ENCODE measurements at regions not wholly inside any gene's neighbourhood (a gene's known extent, or its start where the extent isn't known, plus 50 kb on each side); places are given as distances from the start of the nearest gene placed in this dataset.
"Not testable (repeated sequence)": the region's sequence is repeated elsewhere in the genome, so short reads cannot be mapped to it uniquely, and the experiment has no call there.

DNA sequence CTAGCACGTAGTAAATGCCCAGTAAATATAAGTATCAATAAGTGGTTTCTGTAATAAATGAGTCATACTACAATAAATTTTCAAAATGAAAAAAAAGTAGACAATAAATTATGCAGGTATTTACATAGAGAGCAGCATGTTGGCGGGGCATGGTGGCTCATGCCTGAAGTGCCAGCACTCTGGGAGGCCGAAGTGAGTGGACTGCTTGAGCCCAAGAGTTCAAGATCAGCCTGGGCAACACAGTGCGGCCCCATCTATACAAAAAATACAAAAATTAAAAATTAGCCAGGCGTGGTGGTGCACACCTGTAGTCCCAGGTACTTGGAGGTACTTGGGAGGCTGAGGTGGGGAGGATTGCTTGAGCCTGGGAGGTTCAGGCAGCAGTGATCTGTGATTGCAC lies 509.3 kb upstream of the KLF6 start:
- no peak overlapping the region for H3K27ac ChIP-seq (ENCODE audit: low read length)
- peaks cover 3% of the 10 kb centered on the region; the same call in 1 of the 2 replicates for H3K4me1 ChIP-seq (ENCODE audit: insufficient read depth, low read length)
- no peaks in the 10 kb centered on the region for H3K9me3 ChIP-seq (ENCODE audit: insufficient read depth, low read depth, low read length)
- no peaks in the 10 kb centered on the region for H3K27me3 ChIP-seq (ENCODE audit: insufficient read depth, low read length)
- H3K36me3 ChIP-seq (ENCODE audit: insufficient read depth, low read depth, low read length), result no peaks in the 10 kb centered on the region
- H3K9ac ChIP-seq (ENCODE audit: low read depth, low read length), result no peak overlapping the region
- H3K4me3 ChIP-seq (ENCODE audit: low read length), result no peak overlapping the region

DNA sequence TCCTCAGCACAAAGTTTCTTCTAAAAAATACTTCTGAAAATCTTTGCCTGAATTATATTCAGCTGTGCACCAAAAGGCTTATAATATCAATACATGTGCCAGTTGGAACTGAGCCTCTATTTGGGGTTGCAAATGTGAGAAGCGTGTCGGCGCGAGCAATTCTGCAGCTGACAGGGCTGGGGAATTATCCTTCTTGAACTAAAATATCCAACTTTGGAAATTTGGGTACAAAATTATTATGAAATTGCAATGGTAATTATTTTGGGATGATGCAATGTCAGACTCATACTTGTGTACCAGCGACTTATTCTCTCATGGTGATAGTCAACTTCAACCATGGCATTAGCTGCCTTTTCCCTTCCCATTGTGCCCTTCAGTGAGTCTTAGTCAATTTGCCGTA lies 507.0 kb upstream of the KLF6 start:
- Histone ChIP-seq H3K4me1 (ENCODE audit: insufficient read depth, low read length) (peaks cover 3% of the 10 kb centered on the region; the same call in 1 of the 2 replicates), H3K9ac (ENCODE audit: low read depth, low read length) (no peak overlapping the region), H3K9me3 (ENCODE audit: insufficient read depth, low read depth, low read length) (no peaks in the 10 kb centered on the region), H3K27ac (ENCODE audit: low read length) (no peak overlapping the region), H3K4me3 (ENCODE audit: low read length) (no peak overlapping the region), H3K27me3 (ENCODE audit: insufficient read depth, low read length) (no peaks in the 10 kb centered on the region), H3K36me3 (ENCODE audit: insufficient read depth, low read depth, low read length) (no peaks in the 10 kb centered on the region)

DNA sequence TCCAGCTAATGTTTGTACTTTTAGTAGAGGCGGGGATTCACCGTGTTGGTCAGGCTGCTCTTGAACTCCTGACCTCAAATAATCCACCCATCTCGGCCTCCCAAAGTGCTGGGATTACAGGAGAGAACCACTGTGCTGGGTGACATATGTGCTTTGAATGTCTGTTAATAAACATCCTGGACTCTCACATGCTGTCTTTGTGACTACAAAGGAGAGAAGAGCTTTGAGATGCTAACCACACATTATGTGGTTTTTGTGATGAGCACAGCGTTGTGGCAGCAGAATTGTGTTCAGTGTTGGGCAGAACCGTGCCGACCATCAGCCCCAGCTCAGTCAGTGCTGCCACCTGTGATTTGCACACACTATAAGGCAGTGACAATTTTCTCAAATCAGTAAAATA lies 500.1 kb upstream of the KLF6 start:
- Histone ChIP-seq H3K36me3 (ENCODE audit: insufficient read depth, low read depth, low read length) (no peaks in the 10 kb centered on the region), H3K27me3 (ENCODE audit: insufficient read depth, low read length) (no peaks in the 10 kb centered on the region), H3K4me3 (ENCODE audit: low read length) (no peak overlapping the region), H3K9me3 (ENCODE audit: insufficient read depth, low read depth, low read length) (no peaks in the 10 kb centered on the region), H3K27ac (ENCODE audit: low read length) (no peak overlapping the region), H3K4me1 (ENCODE audit: insufficient read depth, low read length) (peaks cover 6% of the 10 kb centered on the region; the same call in 1 of the 2 replicates), H3K9ac (ENCODE audit: low read depth, low read length) (no peak overlapping the region)

DNA sequence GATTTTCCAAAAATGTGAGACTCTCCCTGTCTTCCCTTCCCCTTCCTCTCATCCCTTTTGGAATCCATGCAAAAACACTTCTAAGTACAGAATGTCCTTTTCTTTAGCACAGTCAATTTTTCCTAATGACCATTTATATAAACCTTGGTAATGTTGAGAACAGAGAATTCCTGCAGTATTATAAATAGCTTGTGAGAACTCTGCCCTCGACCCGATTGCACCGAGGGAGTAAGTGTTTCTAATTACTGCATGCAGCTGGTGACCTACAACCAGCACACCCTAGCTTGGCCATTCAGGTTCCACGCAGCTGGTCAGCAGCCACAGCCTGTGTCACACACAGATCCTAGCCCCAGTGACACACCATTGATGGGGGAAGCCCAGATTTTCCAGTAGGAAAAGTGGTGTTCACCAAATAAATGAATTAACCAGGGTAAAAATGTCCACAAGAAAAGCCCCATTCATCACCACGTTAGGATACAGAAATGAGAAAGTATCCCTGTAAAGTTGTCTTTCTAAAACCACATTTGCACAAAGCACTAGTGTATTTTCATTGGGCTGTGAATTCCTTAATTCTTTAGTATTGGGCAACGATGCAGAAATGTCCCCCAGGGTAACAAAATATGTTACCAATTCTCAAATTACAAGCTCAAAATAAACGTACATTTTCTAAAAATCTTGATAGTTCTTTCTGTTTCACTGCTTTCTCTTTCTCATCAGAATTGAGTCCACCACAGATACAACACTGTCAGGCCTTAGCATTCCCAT lies 499.0 kb upstream of the KLF6 start:
- peaks cover 3% of the 10 kb centered on the region; the same call in 1 of the 2 replicates for H3K4me1 ChIP-seq (ENCODE audit: insufficient read depth, low read length)
- no peak overlapping the region for H3K4me3 ChIP-seq (ENCODE audit: low read length)
- no peak overlapping the region for H3K9ac ChIP-seq (ENCODE audit: low read depth, low read length)
- H3K27ac ChIP-seq (ENCODE audit: low read length), result no peak overlapping the region
- H3K36me3 ChIP-seq (ENCODE audit: insufficient read depth, low read depth, low read length), result no peaks in the 10 kb centered on the region
- H3K9me3 ChIP-seq (ENCODE audit: insufficient read depth, low read depth, low read length), result no peaks in the 10 kb centered on the region
- H3K27me3 ChIP-seq (ENCODE audit: insufficient read depth, low read length), result no peaks in the 10 kb centered on the region

DNA sequence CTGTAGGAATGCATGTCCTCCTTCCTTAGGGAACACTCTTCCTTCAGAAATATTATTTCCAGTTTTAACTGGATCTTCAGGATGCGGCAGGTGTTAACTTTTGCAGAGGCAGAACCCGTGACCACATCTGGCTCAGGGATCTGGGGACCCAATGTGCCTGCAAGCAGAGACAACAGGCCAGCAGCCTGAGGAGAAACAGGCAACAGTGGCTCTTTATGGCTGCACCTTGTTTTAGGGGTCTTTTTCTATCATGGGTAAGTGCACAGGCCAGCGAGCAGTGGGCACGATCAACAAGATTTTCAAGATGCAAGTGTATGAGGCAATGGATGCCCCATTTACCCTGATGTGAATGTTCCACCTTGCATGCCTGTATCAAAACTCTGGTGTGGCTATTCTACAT lies 497.5 kb upstream of the KLF6 start:
- H3K27me3 ChIP-seq (ENCODE audit: insufficient read depth, low read length), result no peaks in the 10 kb centered on the region
- no peaks in the 10 kb centered on the region for H3K36me3 ChIP-seq (ENCODE audit: insufficient read depth, low read depth, low read length)
- H3K9me3 ChIP-seq (ENCODE audit: insufficient read depth, low read depth, low read length), result no peaks in the 10 kb centered on the region
- no peak overlapping the region for H3K4me3 ChIP-seq (ENCODE audit: low read length)
- H3K4me1 ChIP-seq (ENCODE audit: insufficient read depth, low read length), result peaks cover 3% of the 10 kb centered on the region; the same call in 1 of the 2 replicates
- H3K9ac ChIP-seq (ENCODE audit: low read depth, low read length), result no peak overlapping the region
- no peak overlapping the region for H3K27ac ChIP-seq (ENCODE audit: low read length)

DNA sequence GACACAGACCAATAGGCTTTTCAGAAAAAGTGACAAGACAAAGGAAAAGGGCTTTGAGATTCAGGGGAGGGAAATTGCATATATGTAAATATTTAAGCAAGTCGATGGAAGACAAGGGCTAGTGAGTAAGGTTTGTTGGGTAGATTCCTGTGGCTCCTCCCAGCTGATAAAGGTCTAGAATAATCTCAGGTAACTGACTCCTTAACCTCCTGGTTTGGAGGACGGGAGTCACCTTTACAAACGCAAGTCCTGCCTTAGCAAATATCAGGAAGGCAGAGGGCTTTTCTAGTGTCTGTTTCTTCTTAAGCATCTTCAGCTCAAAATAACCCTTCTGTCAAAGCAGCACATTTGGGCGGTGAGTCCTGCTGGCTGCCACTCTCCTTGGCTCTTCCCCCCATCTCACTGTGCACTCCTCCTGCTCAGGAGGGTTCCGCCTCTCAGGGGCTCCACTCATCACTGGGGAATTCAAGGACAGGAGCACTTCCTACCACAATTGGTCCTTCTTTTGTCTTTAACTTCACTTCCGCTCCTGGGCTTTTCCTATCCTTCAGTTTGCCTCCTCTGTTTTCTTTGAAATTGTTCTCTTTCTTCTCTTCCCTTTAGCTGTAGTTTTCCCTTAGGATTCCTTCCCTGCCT lies 496.3 kb upstream of the KLF6 start:
- Histone ChIP-seq H3K27me3 (ENCODE audit: insufficient read depth, low read length) (no peaks in the 10 kb centered on the region), H3K4me3 (ENCODE audit: low read length) (no peak overlapping the region), H3K9me3 (ENCODE audit: insufficient read depth, low read depth, low read length) (no peaks in the 10 kb centered on the region), H3K9ac (ENCODE audit: low read depth, low read length) (no peak overlapping the region), H3K36me3 (ENCODE audit: insufficient read depth, low read depth, low read length) (no peaks in the 10 kb centered on the region), H3K4me1 (ENCODE audit: insufficient read depth, low read length) (peaks cover 3% of the 10 kb centered on the region; the same call in 1 of the 2 replicates), H3K27ac (ENCODE audit: low read length) (no peak overlapping the region)

DNA sequence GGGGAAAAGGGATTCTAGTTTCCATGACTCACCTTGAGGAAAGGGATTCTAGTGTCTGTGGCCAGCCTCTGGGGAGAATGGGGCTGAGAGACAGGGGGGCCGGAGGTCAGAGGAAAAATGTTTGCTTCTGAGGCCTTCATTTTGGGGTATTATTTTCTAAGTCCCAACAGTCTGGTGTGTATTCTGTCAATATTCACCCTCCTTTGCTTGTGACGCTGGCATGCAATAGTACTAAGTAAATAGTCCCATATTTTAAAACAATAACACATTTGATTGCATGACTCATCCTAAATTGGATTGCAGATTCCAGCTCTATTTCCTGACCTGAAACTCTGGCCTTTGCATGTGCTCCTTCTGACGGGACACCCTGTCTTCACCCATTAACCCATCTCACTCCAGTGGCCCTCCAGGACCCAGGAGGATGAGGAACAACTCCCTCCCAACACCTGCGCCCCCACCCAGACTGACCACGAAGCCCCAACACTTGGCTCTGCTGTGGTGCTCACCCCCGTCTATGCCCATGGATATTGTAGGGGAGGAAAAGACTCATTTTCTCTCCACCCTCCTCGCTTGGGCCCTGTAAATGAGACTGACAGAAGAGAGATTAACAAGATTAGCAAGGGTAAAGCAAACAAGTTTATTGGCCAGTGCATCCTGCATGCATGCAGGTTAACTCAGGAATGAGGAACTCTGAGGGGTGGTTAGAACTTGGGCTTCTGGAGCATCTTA lies 495.6 kb upstream of the KLF6 start:
- no peak overlapping the region for H3K27ac ChIP-seq (ENCODE audit: low read length)
- H3K4me3 ChIP-seq (ENCODE audit: low read length), result no peak overlapping the region
- H3K27me3 ChIP-seq (ENCODE audit: insufficient read depth, low read length), result no peaks in the 10 kb centered on the region
- no peaks in the 10 kb centered on the region for H3K36me3 ChIP-seq (ENCODE audit: insufficient read depth, low read depth, low read length)
- H3K4me1 ChIP-seq (ENCODE audit: insufficient read depth, low read length), result peaks cover 3% of the 10 kb centered on the region; the same call in 1 of the 2 replicates
- H3K9ac ChIP-seq (ENCODE audit: low read depth, low read length), result no peak overlapping the region
- H3K9me3 ChIP-seq (ENCODE audit: insufficient read depth, low read depth, low read length), result no peaks in the 10 kb centered on the region

DNA sequence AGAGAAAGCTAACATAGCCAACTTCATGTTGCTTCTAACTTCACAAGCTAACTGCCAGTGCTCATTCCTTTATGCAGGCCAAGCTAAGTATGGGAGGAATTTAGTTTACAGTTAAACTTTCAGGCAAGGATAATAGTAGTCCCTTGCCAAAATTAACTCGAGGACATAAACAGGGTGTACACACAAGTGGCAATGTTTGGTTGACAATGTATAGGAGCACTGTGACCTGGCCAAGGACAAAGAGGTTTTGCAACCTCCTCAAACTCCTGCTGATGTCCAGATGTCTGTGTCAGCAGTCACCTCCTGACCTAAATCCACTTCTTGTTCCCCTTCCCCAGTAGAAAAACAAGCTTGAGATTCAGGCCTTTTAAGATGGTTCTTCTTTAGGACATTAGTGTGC lies 494.6 kb upstream of the KLF6 start:
- no peaks in the 10 kb centered on the region for H3K27me3 ChIP-seq (ENCODE audit: insufficient read depth, low read length)
- H3K4me3 ChIP-seq (ENCODE audit: low read length), result no peak overlapping the region
- H3K27ac ChIP-seq (ENCODE audit: low read length), result no peak overlapping the region
- H3K9me3 ChIP-seq (ENCODE audit: insufficient read depth, low read depth, low read length), result no peaks in the 10 kb centered on the region
- H3K9ac ChIP-seq (ENCODE audit: low read depth, low read length), result no peak overlapping the region
- H3K36me3 ChIP-seq (ENCODE audit: insufficient read depth, low read depth, low read length), result no peaks in the 10 kb centered on the region
- peaks cover 3% of the 10 kb centered on the region; the same call in 1 of the 2 replicates for H3K4me1 ChIP-seq (ENCODE audit: insufficient read depth, low read length)

DNA sequence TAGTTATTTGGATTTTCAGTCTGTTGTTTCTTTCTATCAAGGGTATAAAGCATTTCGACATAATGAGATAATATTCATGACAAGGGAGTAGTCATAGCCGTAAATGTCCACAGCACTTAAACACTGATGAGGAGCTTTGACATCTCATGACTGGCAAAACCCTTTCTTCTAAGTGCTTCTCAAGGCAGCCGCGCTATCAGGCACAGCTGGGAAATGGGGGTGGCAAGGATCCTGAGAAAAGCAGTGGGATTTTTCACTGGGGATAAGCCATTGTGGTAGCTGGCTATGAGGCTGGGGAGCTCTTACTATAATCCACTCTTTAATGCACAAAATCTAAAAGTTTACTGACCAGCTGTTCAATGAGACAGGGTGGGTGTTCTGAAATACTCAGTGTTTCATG lies 493.2 kb upstream of the KLF6 start:
- Histone ChIP-seq H3K9ac (ENCODE audit: low read depth, low read length) (no peak overlapping the region), H3K27ac (ENCODE audit: low read length) (no peak overlapping the region), H3K4me1 (ENCODE audit: insufficient read depth, low read length) (peaks cover 3% of the 10 kb centered on the region; the same call in 1 of the 2 replicates), H3K9me3 (ENCODE audit: insufficient read depth, low read depth, low read length) (no peaks in the 10 kb centered on the region; the same call in 1 of the 2 replicates), H3K36me3 (ENCODE audit: insufficient read depth, low read depth, low read length) (no peaks in the 10 kb centered on the region), H3K27me3 (ENCODE audit: insufficient read depth, low read length) (no peaks in the 10 kb centered on the region), H3K4me3 (ENCODE audit: low read length) (no peak overlapping the region)

DNA sequence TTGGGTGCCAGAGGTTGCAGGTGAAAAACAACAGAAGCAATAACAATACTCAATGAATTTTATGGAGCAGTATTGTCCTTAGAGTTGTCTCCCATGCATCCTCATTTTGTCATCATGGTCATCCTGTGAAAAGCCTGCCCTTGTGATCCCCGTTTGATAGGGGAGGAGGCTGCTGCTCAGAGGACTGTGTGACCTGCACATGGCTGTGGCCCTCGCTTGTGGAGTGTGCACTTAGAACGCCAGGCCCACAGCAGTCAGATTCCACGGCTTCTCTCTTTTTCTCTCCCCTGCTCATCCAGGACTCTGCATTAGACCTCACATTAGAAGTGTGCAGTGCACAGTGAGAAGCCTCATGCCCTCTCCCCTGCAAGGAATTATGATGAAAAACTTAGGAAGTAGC lies 491.1 kb upstream of the KLF6 start:
- Histone ChIP-seq H3K36me3 (ENCODE audit: insufficient read depth, low read depth, low read length) (no peaks in the 10 kb centered on the region), H3K4me3 (ENCODE audit: low read length) (no peak overlapping the region), H3K27ac (ENCODE audit: low read length) (no peak overlapping the region), H3K9ac (ENCODE audit: low read depth, low read length) (no peak overlapping the region), H3K27me3 (ENCODE audit: insufficient read depth, low read length) (no peaks in the 10 kb centered on the region), H3K4me1 (ENCODE audit: insufficient read depth, low read length) (peaks cover 3% of the 10 kb centered on the region; the same call in 1 of the 2 replicates), H3K9me3 (ENCODE audit: insufficient read depth, low read depth, low read length) (peaks cover 9% of the 10 kb centered on the region)

DNA sequence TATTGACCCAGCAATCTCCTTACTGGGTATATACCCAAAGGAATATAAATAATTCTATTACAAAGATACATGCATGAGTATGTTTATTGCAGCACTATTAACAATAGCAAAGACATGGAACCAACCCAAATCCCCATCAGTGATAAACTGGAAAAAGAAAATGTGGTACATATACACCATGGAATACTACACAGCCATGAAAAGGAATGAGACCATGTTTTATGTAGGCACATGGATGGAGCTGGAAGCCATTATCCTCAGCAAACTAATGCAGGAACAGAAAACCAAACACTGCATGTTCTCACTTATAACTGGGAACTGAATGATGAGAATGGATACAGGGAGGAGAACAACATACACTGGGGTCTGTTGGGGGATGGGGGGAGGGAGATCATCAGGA lies 489.7 kb upstream of the KLF6 start:
- H3K27ac ChIP-seq (ENCODE audit: low read length); H3K4me3 ChIP-seq (ENCODE audit: low read length); H3K9ac ChIP-seq (ENCODE audit: low read depth, low read length); H3K36me3 ChIP-seq (ENCODE audit: insufficient read depth, low read depth, low read length); H3K27me3 ChIP-seq (ENCODE audit: insufficient read depth, low read length); H3K4me1 ChIP-seq (ENCODE audit: insufficient read depth, low read length): not testable (repeated sequence)
- H3K9me3 ChIP-seq (ENCODE audit: insufficient read depth, low read depth, low read length), result peaks cover 21% of the 10 kb centered on the region
